Ovary (tissue), 7 donors: ENCODE measurements at regions not wholly inside any gene's neighbourhood (a gene's known extent, or its start where the extent isn't known, plus 50 kb on each side); places are given as distances from the start of the nearest gene placed in this dataset.

Experiments used
- DNase-seq, 5 donors: peaks; one replicate each; pipeline ENCODE4 v3.0.0-alpha.2; 2019 to 2020
- H3K27ac ChIP-seq, 2 donors: fragments of 200-600 bp; one replicate each; pipeline versions ENCODE4 v1.5.1 to v1.8.0; 2019 to 2022
- H3K27me3 ChIP-seq: fragments of 200-600 bp; one replicate; pipeline ENCODE4 v1.8.0; 2022
- H3K36me3 ChIP-seq: fragments of 200-600 bp; sonication (generic); one replicate; pipeline ENCODE4 v1.5.1; 2019
- H3K4me1 ChIP-seq: one replicate; pipeline ENCODE4 v1.8.1; 2013; ENCODE audit warnings: mild to moderate bottlenecking, moderate library complexity; ENCODE audit not compliant: insufficient read depth
- H3K4me3 ChIP-seq: fragments of 200-600 bp; sonication (generic); one replicate; pipeline ENCODE4 v1.5.1; 2017
- H3K9me3 ChIP-seq, 2 donors: fragments of 200-600 bp in 1 of 2; sonication (generic) in 1 of 2; one replicate each; pipeline versions ENCODE4 v1.5.1 to v1.8.1; 2013 to 2019; ENCODE audit warnings: mild to moderate bottlenecking in 1 of 2, moderate library complexity in 1 of 2
- CTCF ChIP-seq, 3 donors: fragments of 450-650 bp in 2 of 3; fragments of 200-600 bp in 1 of 3; IDR thresholded peaks; one replicate each; pipeline versions ENCODE4 v1.5.1 to v1.8.0; 2016 to 2022; ENCODE audit warnings: antibody characterized with exemption in 3 of 3, mild to moderate bottlenecking in 1 of 3
- EP300 ChIP-seq: sonication (generic); formaldehyde crosslinking; IDR thresholded peaks from one replicate; pipeline ENCODE4 v1.6.1; 2017; ENCODE audit warnings: antibody characterized with exemption
- POLR2A ChIP-seq: fragments of 450-650 bp; IDR thresholded peaks from one replicate; pipeline ENCODE4 v1.6.1; 2017; ENCODE audit warnings: antibody characterized with exemption, mild to moderate bottlenecking, moderate library complexity
- WGBS, 3 donors: extraction: QIAGEN DNeasy Blood & Tissue Kit in 1 of 3; methylation state at CpG; one replicate each; pipeline versions ENCODE4 v1.1.5 to v1.1.7; 2013 to 2017; 5-methylcytosine and 5-hydroxymethylcytosine counted together
- intact Hi-C, 4 donors: fragments of 100-400 bp; cut with DNase I; formaldehyde crosslinking; loops; one replicate each; pipeline versions ENCODE4 v1.11.0 to v1.15.1; 2022 to 2023
- donor health status: DM: no; HTN: no; CAD: no; lungs with moderate emphysema.
- donor health status: DM: no; HTN: no; CAD: no.
- donor health status: Bipolar disorder and iron deficiency.
- donor health status: DM: no; HTN: no; CAD: no.
- donor health status: DM: yes; HTN: yes; CAD: no.

- Histone ChIP-seq H3K36me3 (no peaks in the 10 kb centered on the region), H3K4me3 (no peak overlapping the region), H3K4me1 (no peaks in the 10 kb centered on the region), H3K27ac (no peak overlapping the region), H3K27me3 (no peaks in the 10 kb centered on the region), H3K9me3 (no peaks in the 10 kb centered on the region)
- TF ChIP-seq POLR2A (no peak), CTCF (IDR thresholded peaks at IDR 0.05) (no peak), EP300 (no peak)
- WGBS, 3 donors, result 83 to 91% (median 85%) methylated on average over 13 of the region's 13 CpGs
- no peak for DNase-seq
- intact Hi-C loops, result no loop called here
Measured at GRCh38 chr16:81174644-81175324, 63.7 kb upstream of the BCO1 start.

- intact Hi-C loops, result no loop called here
- Histone ChIP-seq H3K27ac (no peak overlapping the region), H3K9me3 (no peaks in the 10 kb centered on the region), H3K4me1 (no peaks in the 10 kb centered on the region), H3K4me3 (no peak overlapping the region), H3K27me3 (no peaks in the 10 kb centered on the region), H3K36me3 (no peaks in the 10 kb centered on the region)
- TF ChIP-seq CTCF (IDR thresholded peaks at IDR 0.05) (no peak), POLR2A (no peak), EP300 (no peak)
- 77 to 83% (median 81%) methylated on average over 11 to 13 of the region's 13 CpGs for WGBS, 3 donors
- no peak for DNase-seq
Measured at GRCh38 chr16:81172769-81173658, 65.5 kb upstream of the BCO1 start.

- Histone ChIP-seq H3K27me3 (no peaks in the 10 kb centered on the region), H3K36me3 (no peaks in the 10 kb centered on the region), H3K4me1 (no peaks in the 10 kb centered on the region), H3K4me3 (no peak overlapping the region), H3K9me3 (no peaks in the 10 kb centered on the region), H3K27ac (no peak overlapping the region)
- WGBS, 3 donors, result 39 to 47% (median 43%) methylated on average over 7 of the region's 7 CpGs
- intact Hi-C loops, result no loop called here
- TF ChIP-seq POLR2A, result no peak
- no peak for TF ChIP-seq CTCF (IDR thresholded peaks at IDR 0.05)
- TF ChIP-seq EP300, result no peak
- DNase-seq, result no peak
Measured at GRCh38 chr16:81170824-81171223, 67.7 kb upstream of the BCO1 start.

- no peak overlapping the region for H3K4me3 ChIP-seq
- TF ChIP-seq CTCF (IDR thresholded peaks at IDR 0.05), result no peak
- no peak for TF ChIP-seq POLR2A
- TF ChIP-seq EP300, result no peak
- intact Hi-C loops, result no loop called here
- no peak for DNase-seq
- no peaks in the 10 kb centered on the region for H3K27me3 ChIP-seq
- H3K4me1 ChIP-seq, result no peaks in the 10 kb centered on the region
- H3K36me3 ChIP-seq, result no peaks in the 10 kb centered on the region
- WGBS, 3 donors, result 92 to 96% (median 92%) methylated on average over 1 of the region's 1 CpG
- no peak overlapping the region for H3K27ac ChIP-seq
- no peaks in the 10 kb centered on the region for H3K9me3 ChIP-seq
Measured at GRCh38 chr16:81168406-81168805, 70.1 kb upstream of the BCO1 start.
